Naive thymus-derived CD8-positive, alpha-beta T cell (primary cell): ENCODE measurements at regions not wholly inside any gene's neighbourhood (a gene's known extent, or its start where the extent isn't known, plus 50 kb on each side); places are given as distances from the start of the nearest gene placed in this dataset.
"Not testable (repeated sequence)": the region's sequence is repeated elsewhere in the genome, so short reads cannot be mapped to it uniquely, and the experiment has no call there.

ENCODE experiments used
- ATAC-seq, 2 donors: fragments of 150-1000 bp; cut with Tn5 transposase in 1 of 2; sonication (Bioruptor Pico), chemical (Tn5 transposase) in 1 of 2; 1 replicate in 1 of 2; 2 replicates in 1 of 2; pipeline ENCODE4 v1.10.0; 2021; ENCODE audit warnings: mild to moderate bottlenecking in 2 of 2, moderate library complexity in 2 of 2
- POLR2A ChIA-PET: fragments of 350-600 bp; sonication (Branson Sonifier 250); formaldehyde crosslinking; loops from one replicate; lab custom pipeline; 2021; ENCODE audit warnings: antibody characterized with exemption; lab: Charles Lee
- DNase-seq, 10 donors: peaks; one replicate each; pipeline versions ENCODE4 v3.0.0 to v3.0.0-alpha.2; 2020 to 2022
- H3K27ac Mint-ChIP-seq, 10 donors: one replicate each; pipeline ENCODE4 v1.8.0; 2020 to 2022; ENCODE audit warnings: mild to moderate bottlenecking in 10 of 10, mixed read lengths in 10 of 10, moderate library complexity in 4 of 10, inconsistent platforms in 1 of 10
- H3K27me3 Mint-ChIP-seq, 5 donors: one replicate each; pipeline ENCODE4 v1.8.0; 2021 to 2022; ENCODE audit warnings: mixed read lengths in 5 of 5
- H3K36me3 Mint-ChIP-seq, 3 donors: one replicate each; pipeline ENCODE4 v1.8.0; 2020 to 2022; ENCODE audit warnings: mixed read lengths in 3 of 3, mild to moderate bottlenecking in 2 of 3, inconsistent platforms in 1 of 3
- H3K4me1 Mint-ChIP-seq, 4 donors: one replicate each; pipeline ENCODE4 v1.8.0; 2021 to 2022; ENCODE audit warnings: mixed read lengths in 4 of 4
- H3K4me3 Mint-ChIP-seq, 10 donors: one replicate each; pipeline ENCODE4 v1.8.0; 2020 to 2022; ENCODE audit warnings: mild to moderate bottlenecking in 10 of 10, mixed read lengths in 10 of 10, moderate library complexity in 6 of 10, inconsistent platforms in 1 of 10
- H3K9me3 Mint-ChIP-seq, 9 donors: one replicate each; pipeline ENCODE4 v1.8.0; 2020 to 2022; ENCODE audit warnings: mixed read lengths in 9 of 9, mild to moderate bottlenecking in 3 of 9, inconsistent platforms in 1 of 9, moderate library complexity in 1 of 9

DNA sequence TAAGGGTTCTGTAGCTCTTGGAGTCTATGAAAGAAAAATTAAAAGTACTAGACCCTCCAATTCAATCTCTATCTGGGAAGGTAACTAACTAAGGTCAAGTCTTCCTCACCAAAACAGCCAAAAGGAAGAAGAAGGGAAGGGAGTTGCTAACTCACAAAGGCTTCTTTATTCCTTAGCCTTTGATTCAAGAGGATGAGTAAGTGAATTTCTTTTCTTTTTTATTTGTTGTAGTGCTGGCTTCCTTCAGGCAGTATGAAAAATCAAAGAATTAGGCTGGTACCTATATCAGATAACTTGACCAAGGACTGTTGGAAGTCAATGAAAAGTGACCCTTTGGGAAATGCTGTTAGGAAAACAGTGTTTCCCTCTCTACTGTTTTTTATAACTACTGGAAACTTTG, 144.4 kb upstream of the NRIP1 start:
- H3K27ac Mint-ChIP-seq, result no peak overlapping the region
- no peak overlapping the region for H3K4me3 Mint-ChIP-seq
- DNase-seq (no peak), ATAC-seq (no peak)
- no peaks in the 10 kb centered on the region for H3K9me3 Mint-ChIP-seq
- POLR2A ChIA-PET, result no interaction called here
- H3K4me1 Mint-ChIP-seq, result peaks cover 0 to 28% (median 0%) of the 10 kb centered on the region in 4 donors
- peaks cover 4 to 22% (median 13%) of the 10 kb centered on the region in 5 donors for H3K27me3 Mint-ChIP-seq
- peaks cover 0 to 2% (median 0%) of the 10 kb centered on the region in 3 donors for H3K36me3 Mint-ChIP-seq

DNA sequence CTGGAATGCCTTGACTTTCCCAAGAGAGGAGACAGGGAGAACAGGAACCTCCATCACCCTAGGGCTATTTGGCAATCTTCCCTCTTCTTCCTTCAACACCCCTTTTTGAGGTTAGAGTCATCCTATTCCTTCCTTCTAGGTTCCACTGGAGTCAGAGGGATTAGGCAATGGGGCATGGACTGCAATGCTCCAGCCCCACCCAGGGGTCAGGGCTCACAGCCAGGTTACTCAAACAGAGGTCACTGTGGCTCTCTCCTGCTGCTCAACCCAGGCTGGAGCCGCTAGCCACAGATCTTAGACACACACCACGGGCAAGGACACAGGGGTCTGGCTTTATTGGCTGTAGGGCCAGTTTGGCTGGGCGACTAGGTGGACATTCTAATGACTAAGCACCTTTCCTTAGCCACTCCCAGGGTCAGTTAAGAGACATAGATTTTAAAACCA, 145.5 kb upstream of the NRIP1 start:
- DNase-seq (no peak), ATAC-seq (no peak)
- POLR2A ChIA-PET, result no interaction called here
- Mint-ChIP-seq H3K4me1 (peaks cover 0 to 28% (median 0%) of the 10 kb centered on the region in 4 donors), H3K27ac (peak overlapping the region in 1 of 10 donors; percentile 71), H3K4me3 (no peak overlapping the region), H3K9me3 (no peaks in the 10 kb centered on the region), H3K36me3 (peaks cover 0 to 2% (median 0%) of the 10 kb centered on the region in 3 donors), H3K27me3 (peaks cover 2 to 16% (median 8%) of the 10 kb centered on the region in 5 donors)

DNA sequence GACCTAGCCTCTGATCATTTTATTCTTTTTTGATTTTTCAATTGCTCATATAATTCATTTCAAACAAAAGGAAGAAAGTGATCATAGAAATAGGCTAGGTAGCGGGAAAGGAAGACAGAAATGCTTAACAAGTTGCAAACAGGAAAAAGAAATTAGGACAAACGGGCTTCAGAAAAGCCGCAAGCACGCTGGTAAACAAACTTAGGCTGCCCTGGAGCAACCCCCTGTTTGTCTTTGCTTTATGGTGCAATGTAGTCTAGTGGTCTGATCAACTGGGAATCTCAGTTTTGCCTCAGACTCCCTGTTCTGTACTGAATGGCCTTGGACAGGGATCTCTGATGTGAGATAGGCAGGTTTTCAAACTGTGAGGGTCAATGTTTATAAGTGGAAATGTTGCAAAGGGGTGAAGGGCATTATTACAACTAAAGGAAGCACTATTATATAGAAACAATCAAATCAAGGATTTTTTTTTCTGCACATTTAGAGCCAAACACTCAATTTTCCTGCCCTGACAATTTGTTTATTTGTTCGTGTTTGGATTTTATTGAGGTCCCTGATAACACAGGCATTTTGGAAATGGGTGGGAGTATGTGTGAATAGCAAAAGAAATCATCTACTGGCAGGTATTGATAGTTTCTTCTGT, 146.8 kb upstream of the NRIP1 start:
- Mint-ChIP-seq H3K27me3 (peaks cover 0 to 10% (median 1%) of the 10 kb centered on the region in 5 donors), H3K4me1 (peaks cover 0 to 21% (median 0%) of the 10 kb centered on the region in 4 donors), H3K36me3 (peaks cover 0 to 2% (median 0%) of the 10 kb centered on the region in 3 donors), H3K4me3 (no peak overlapping the region), H3K9me3 (no peaks in the 10 kb centered on the region), H3K27ac (peak overlapping the region in 1 of 10 donors; percentile 71)
- DNase-seq, result no peak
- POLR2A ChIA-PET, result no interaction called here
- no peak for ATAC-seq

DNA sequence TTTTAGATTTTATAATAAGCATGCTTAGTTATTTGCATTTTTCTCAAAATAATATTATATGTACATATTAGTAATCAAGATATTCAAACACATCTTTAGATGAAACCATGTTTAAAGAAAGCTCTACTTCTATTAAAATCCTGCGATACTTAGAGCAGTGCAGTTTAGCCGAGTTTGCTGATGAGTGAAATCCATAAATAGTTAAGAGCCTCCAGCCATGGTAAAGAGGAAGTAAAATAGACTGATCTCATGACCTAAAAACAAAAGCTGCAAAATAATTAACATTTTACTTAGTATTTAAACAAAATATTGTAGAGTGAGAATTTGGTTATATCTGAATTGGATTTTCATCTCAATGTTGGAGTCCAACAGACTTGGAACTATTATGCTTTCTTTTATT, 147.4 kb upstream of the NRIP1 start:
- Mint-ChIP-seq H3K27me3 (peaks cover 0 to 10% (median 1%) of the 10 kb centered on the region in 5 donors), H3K4me1 (peaks cover 0 to 17% (median 0%) of the 10 kb centered on the region in 4 donors), H3K36me3 (peaks cover 0 to 2% (median 0%) of the 10 kb centered on the region in 3 donors), H3K27ac (no peak overlapping the region), H3K4me3 (no peak overlapping the region), H3K9me3 (no peaks in the 10 kb centered on the region)
- ATAC-seq (no peak), DNase-seq (no peak)
- POLR2A ChIA-PET, result no interaction called here

DNA sequence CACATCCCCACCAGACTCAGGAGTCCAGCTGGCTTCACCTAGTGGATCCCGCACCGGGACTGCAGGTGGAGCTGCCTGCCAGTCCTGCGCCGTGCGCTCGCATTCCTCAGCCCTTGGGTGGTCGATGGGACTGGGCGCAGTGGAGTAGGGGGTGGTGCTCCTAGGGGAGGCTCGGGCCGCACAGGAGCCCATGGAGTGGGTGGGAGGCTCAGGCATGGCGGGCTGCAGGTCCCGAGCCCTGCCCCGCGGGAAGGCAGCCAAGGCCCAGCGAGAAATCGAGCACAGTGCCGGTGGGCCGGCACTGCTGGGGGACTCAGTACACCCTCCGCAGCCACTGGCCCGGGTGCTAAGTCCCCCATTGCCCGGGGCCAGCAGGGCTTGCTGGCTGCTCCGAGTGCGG, 153.7 kb upstream of the NRIP1 start:
- H3K27ac Mint-ChIP-seq, POLR2A ChIA-PET, H3K27me3 Mint-ChIP-seq, H3K4me3 Mint-ChIP-seq, ATAC-seq, H3K9me3 Mint-ChIP-seq, DNase-seq, H3K36me3 Mint-ChIP-seq: not testable (repeated sequence)
- H3K4me1 Mint-ChIP-seq, result peaks cover 0 to 11% (median 3%) of the 10 kb centered on the region in 4 donors

DNA sequence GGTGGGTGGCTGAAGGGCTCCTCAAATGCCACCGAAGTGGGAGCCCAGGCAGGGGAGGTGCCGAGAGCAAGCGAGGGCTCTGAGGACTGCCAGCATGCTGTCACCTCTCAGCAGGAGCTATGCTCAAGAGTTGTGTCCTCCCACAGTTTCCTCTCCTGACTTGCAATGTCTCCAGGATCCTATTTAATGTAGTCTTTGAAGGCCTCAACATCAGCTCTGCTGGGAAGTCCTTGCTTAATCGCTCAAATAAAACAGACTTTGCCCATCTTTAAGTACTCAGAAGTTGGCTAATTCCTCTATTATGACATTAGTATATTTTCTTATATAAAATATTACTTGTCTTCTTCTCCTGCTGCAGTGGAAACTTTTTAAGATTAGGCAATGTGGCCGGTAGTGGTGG, 154.2 kb upstream of the NRIP1 start:
- ATAC-seq (no peak), DNase-seq (no peak)
- POLR2A ChIA-PET, result no interaction called here
- Mint-ChIP-seq H3K9me3 (no peaks in the 10 kb centered on the region), H3K27ac (no peak overlapping the region), H3K27me3 (peaks cover 0 to 3% (median 0%) of the 10 kb centered on the region in 5 donors), H3K36me3 (no peaks in the 10 kb centered on the region), H3K4me1 (peaks cover 0 to 11% (median 3%) of the 10 kb centered on the region in 4 donors), H3K4me3 (no peak overlapping the region)

DNA sequence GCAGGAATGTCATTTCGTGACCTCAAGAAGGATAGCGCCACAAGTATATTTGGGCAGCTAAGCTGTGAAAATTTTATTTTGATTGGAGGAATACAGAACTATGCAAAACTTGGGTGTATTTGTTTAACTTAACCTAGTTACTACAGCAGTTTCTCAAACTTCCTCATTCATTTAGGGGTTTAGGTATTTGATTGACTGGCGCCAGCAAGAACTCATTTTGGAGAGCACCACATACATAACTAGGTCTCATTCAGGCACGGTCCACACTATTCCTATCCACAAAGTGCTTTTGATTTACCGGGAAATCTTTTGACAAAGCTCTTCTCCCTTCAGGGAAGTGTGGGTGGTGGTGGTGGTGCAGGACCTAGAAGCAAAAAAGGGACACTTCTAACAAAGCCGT, 155.1 kb upstream of the NRIP1 start:
- Mint-ChIP-seq H3K27ac (peak overlapping the region in 1 of 10 donors; percentile 17), H3K9me3 (no peaks in the 10 kb centered on the region), H3K4me1 (peaks cover 0 to 11% (median 3%) of the 10 kb centered on the region in 4 donors), H3K36me3 (no peaks in the 10 kb centered on the region), H3K27me3 (peaks cover 0 to 5% (median 0%) of the 10 kb centered on the region in 5 donors), H3K4me3 (peak overlapping the region in 1 of 10 donors; percentile 46)
- DNase-seq (no peak), ATAC-seq (no peak)
- POLR2A ChIA-PET, result no interaction called here

DNA sequence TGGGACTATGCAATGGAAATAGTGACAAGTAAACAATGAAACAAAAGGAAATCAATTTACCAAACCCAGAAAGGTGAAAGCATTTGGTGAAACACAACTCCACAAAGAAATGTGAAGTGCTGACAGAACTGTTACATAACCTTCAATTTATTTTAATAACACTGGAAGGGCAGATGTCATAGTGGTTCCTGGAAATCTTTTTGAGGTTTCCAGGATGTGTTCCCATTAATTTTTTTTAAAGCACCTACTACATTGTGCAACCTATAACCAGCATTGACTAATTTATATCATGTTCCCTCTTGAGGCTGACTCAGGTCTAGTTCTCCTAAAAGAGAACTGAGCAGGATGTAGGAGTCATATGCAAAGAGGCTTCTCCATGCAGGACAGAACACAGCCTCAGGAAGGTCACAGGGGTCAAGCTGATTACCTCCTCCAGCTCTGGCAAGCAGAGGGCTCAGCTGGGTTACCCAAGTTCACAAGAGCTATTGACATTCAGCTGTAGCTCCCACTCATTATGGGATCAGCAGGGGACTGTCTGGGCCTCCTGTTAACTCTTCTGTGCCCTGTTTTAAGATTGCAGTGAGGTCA, 157.1 kb upstream of the NRIP1 start:
- Mint-ChIP-seq H3K4me1 (peaks cover 0 to 11% (median 3%) of the 10 kb centered on the region in 4 donors), H3K4me3 (no peak overlapping the region), H3K36me3 (no peaks in the 10 kb centered on the region), H3K27ac (no peak overlapping the region), H3K9me3 (no peaks in the 10 kb centered on the region), H3K27me3 (peaks cover 0 to 5% (median 0%) of the 10 kb centered on the region in 5 donors)
- POLR2A ChIA-PET, result no interaction called here
- no peak for ATAC-seq
- no peak for DNase-seq

DNA sequence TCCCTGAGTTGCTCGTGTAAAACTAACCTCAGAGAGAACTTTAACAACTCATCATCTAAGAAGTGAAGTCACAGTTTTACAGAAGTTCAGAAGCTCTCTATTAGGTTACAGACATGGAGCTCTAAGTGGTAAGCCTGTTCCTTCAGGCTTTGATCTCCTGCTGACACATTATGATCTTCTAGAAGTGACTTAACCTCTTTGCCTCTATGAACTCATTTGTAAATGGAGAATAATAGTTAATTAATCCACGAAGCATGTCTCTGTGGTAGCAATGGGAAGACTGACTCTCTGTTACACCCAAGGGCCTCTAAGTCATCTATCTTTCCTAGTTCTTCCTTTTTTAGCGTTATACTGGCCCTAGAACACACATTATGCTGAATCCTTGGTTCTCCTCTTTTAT, 157.9 kb upstream of the NRIP1 start:
- H3K27ac Mint-ChIP-seq, result no peak overlapping the region
- POLR2A ChIA-PET, result no interaction called here
- no peaks in the 10 kb centered on the region for H3K36me3 Mint-ChIP-seq

DNA sequence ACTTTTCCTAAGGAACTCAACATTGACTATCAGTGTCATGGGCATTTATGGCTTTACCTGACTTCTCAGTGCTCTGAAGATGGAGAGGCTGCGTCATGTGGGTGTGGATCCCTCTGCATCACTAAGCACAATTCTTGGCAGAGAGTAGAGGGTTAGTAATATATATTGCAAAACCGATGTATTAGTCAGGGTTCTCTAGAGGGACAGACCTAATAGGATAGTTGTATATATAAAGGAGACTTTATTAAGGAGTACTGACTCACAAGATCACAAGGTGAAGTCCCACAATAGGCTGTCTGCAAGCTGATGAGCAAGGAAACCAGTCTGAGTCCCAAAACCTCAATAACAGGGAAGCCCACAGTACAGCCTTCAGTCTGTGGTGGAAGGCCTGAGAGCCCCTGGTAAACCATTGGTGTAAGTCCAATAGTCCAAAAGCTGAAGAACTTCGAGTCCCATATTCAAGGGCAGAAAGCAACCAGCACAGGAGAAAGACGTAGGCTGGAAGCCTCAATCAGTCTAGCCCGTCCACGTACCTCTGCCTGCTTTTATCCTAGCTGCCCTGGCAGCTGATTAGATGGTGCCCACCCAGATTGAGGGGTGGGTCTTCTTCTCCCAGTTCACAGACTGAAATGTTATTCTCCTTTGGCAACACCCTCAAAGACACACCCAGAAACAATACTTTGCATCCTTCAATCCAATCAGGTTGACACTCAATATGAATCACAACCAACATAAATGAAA, 159.7 kb upstream of the NRIP1 start:
- no peak for ATAC-seq
- H3K4me3 Mint-ChIP-seq, result no peak overlapping the region
- no peak overlapping the region for H3K27ac Mint-ChIP-seq
- H3K9me3 Mint-ChIP-seq, result no peaks in the 10 kb centered on the region
- H3K27me3 Mint-ChIP-seq, result peaks cover 0 to 5% (median 0%) of the 10 kb centered on the region in 5 donors
- peaks cover 0 to 11% (median 3%) of the 10 kb centered on the region in 4 donors for H3K4me1 Mint-ChIP-seq
- H3K36me3 Mint-ChIP-seq, result no peaks in the 10 kb centered on the region
- POLR2A ChIA-PET, result no interaction called here
- no peak for DNase-seq

More for the DNA sequence above, 157.9 kb upstream of the NRIP1 start:
- Mint-ChIP-seq H3K4me3 (no peak overlapping the region), H3K27me3 (peaks cover 0 to 5% (median 0%) of the 10 kb centered on the region in 5 donors), H3K4me1 (peaks cover 0 to 11% (median 3%) of the 10 kb centered on the region in 4 donors), H3K9me3 (no peaks in the 10 kb centered on the region)
- no peak for DNase-seq
- no peak for ATAC-seq

DNA sequence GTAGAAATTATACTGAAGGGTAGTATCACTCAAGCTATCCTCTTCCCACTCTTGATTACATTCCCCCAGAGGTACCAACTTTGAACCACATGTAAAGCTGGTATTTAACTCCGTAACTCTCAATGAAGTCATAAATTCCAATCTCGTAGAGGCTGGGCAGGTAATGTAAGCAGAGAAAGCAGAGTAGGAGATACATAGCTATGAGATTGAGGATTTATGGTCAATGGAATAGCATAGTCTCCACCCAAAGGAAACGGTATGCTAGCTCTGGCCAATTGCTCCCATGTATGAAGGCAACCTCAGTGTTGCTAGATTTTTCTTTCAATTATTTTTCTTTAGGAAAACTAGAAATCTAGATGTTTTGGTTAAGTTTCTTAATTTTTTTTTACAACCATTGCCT, 163.1 kb upstream of the NRIP1 start:
- Mint-ChIP-seq H3K36me3 (no peaks in the 10 kb centered on the region), H3K27me3 (peaks cover 0 to 5% (median 0%) of the 10 kb centered on the region in 5 donors), H3K9me3 (no peaks in the 10 kb centered on the region), H3K4me3 (no peak overlapping the region), H3K27ac (no peak overlapping the region), H3K4me1 (no peaks in the 10 kb centered on the region)
- POLR2A ChIA-PET, result no interaction called here
- DNase-seq (no peak), ATAC-seq (no peak)

DNA sequence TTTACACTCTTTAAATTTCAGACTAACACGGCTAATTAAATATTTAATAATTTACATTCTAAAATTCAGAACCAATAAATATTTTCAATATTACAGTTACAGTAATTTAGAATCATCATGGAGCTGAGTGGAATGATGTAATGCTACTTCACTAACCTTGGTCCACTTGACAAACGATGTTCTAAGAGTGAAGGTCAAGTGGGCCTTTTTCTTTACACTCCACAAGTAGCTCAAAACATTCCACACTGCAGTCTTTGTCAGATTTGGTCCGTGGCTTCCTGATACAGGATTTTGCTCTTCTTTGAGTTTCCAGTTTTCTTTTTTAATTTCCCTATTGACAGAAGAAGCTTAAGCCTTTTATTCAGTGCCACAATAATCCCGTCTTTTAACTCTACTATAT, 164.6 kb upstream of the NRIP1 start:
- Mint-ChIP-seq H3K36me3 (no peaks in the 10 kb centered on the region), H3K4me3 (no peak overlapping the region), H3K4me1 (no peaks in the 10 kb centered on the region), H3K9me3 (no peaks in the 10 kb centered on the region), H3K27me3 (peaks cover 0 to 7% (median 3%) of the 10 kb centered on the region in 5 donors), H3K27ac (no peak overlapping the region)
- no peak for DNase-seq
- POLR2A ChIA-PET, result no interaction called here
- ATAC-seq, result no peak

DNA sequence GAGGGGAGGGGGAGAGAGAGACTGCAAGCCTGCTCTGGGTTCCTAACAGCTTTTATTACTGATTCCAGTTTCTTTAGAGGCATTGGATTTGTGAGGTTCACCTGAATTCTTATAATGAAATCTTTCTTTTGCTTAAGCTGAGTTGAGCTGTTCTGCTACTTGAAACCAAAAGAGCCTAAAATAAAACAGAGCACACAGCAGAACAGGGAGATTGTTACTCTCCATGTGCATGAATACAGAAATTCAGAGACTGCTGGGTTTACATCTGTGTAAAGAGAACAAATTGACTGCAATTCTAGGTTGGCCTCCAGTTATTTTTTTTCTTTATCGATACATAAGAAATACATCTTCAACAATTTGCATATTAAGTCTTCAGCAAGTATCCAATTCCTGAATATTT, 168.8 kb upstream of the NRIP1 start:
- ATAC-seq (no peak), DNase-seq (no peak)
- Mint-ChIP-seq H3K4me1 (no peaks in the 10 kb centered on the region), H3K27me3 (peaks cover 0 to 7% (median 3%) of the 10 kb centered on the region in 5 donors), H3K4me3 (no peak overlapping the region), H3K9me3 (no peaks in the 10 kb centered on the region), H3K36me3 (no peaks in the 10 kb centered on the region), H3K27ac (no peak overlapping the region)
- POLR2A ChIA-PET, result no interaction called here
